Spinal cord (tissue), 9 donors: ENCODE measurements at regions not wholly inside any gene's neighbourhood (a gene's known extent, or its start where the extent isn't known, plus 50 kb on each side); places are given as distances from the start of the nearest gene placed in this dataset.

Experiments used
- DNase-seq, 6 donors: peaks; one replicate each; pipeline versions ENCODE4 v3.0.0 to v3.0.0-alpha.2; 2013 to 2015; ENCODE audit warnings: low spot score in 6 of 6, low read depth in 4 of 6
- H3K27ac ChIP-seq: one replicate; pipeline ENCODE4 v1.5.1; 2013; ENCODE audit warnings: low read depth, low read length, control low read depth
- H3K27me3 ChIP-seq: one replicate; pipeline ENCODE4 v1.6.1; 2013; ENCODE audit warnings: low read length; ENCODE audit not compliant: control insufficient read depth, insufficient read depth
- H3K36me3 ChIP-seq: one replicate; pipeline ENCODE4 v1.6.1; 2013; ENCODE audit warnings: low read length; ENCODE audit not compliant: control insufficient read depth, insufficient read depth
- H3K4me1 ChIP-seq: one replicate; pipeline ENCODE4 v1.6.1; 2013; ENCODE audit warnings: low read length; ENCODE audit not compliant: control insufficient read depth, insufficient read depth
- H3K4me3 ChIP-seq: one replicate; pipeline ENCODE4 v1.5.1; 2013; ENCODE audit warnings: low read depth, low read length, control low read depth
- H3K9me3 ChIP-seq: one replicate; pipeline ENCODE4 v1.6.1; 2013; ENCODE audit warnings: low read length; ENCODE audit not compliant: control insufficient read depth, insufficient read depth
- WGBS: methylation state at CpG from one replicate; pipeline ENCODE4 v1.1.5; 2013; ENCODE audit warnings: missing lambda C conversion rate; ENCODE audit not compliant: insufficient coverage; 5-methylcytosine and 5-hydroxymethylcytosine counted together
- donor health status: healthy.

DNA sequence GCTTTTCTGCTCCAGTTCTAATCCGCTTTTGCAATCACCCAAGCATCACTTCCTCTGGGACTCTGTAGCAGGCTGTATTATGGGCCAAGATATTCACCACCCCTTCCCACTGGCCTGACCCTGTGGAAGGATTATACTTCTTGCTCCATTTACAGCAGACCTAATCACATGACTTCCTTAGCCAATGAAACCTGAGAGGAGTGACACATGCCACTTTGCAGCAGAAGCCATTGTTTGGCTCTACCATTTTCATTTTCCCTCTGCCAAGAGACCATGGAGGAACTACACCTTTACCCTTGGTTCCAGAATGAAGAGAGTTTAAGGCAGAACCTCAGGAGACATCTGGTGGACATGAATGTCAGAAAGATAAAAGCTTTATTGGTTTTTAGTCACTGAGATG, 134.9 kb upstream of the HSD17B12 start:
- no peaks in the 10 kb centered on the region for H3K36me3 ChIP-seq
- H3K9me3 ChIP-seq: no peaks in the 10 kb centered on the region
- no peak for DNase-seq
- WGBS: 91% methylated on average over 1 of the region's 1 CpG
- no peak overlapping the region for H3K4me3 ChIP-seq
- no peak overlapping the region for H3K27ac ChIP-seq
- H3K4me1 ChIP-seq: peaks cover 20% of the 10 kb centered on the region
- peaks cover 3% of the 10 kb centered on the region for H3K27me3 ChIP-seq

DNA sequence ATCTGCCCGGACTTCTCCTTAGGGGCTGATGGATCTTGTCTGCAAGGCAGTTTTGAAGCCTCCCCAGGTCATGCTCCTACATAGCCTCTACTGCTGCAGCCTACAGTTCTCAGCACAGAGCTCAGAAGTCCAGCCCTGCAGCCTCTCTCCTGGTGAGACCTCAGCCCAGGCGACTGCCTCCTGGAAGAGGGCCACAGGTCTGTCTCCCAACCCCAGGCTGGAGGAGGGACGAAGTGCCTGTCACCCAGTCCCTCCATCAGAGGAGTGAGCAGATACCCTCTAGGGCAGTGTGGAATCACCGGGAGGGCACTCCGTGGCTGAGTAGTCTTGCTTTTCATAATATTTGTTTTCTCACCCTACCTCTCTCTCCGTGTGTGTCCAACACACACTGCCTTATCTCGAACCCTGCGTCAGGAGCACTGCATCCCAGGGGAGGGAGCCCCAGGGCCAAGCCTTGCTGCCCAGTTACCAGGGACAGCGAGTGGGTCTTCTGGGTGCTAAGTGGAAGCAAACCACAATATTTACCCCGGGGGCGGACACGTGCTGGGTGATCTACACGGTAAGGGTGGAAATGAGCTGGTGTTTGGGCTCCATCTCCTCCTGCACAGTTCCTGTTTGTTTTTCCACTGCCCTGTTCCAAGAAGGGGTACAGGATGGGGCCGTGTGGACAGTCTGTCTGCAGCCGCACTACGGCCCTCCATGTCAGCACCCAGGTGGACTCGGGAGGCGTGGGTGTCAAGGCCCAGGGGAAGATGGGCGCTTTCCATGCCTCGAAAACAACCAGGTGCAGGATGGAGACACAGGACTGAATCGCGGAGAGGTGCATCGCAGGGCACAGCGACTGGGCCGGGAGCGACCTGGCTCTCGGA, 133.7 kb upstream of the HSD17B12 start:
- no peaks in the 10 kb centered on the region for H3K9me3 ChIP-seq
- no peak for DNase-seq
- peaks cover 3% of the 10 kb centered on the region for H3K27me3 ChIP-seq
- peaks cover 20% of the 10 kb centered on the region for H3K4me1 ChIP-seq
- H3K36me3 ChIP-seq: no peaks in the 10 kb centered on the region
- peak overlapping the region; percentile 29 for H3K4me3 ChIP-seq
- 44% methylated on average over 23 of the region's 27 CpGs for WGBS
- H3K27ac ChIP-seq: no peak overlapping the region

DNA sequence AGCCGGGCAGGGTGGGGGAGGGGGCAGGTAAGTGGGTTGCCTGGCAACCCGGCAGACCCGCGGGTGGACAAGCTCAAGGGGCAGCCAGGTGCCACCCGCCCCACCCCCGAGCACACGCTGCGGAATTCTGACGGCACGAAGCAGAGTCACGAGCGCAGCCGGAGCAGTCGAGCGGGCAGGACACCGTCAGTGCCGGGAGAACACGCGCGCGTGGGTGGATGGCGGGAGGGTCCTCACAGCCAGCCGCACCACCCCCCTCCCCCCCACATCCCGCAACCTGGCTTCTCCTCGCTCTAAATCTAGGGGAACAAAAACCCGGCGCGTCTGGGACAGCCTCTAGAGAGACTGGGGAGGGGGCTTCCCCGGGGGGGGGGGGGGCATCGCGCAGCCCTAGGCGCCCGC, 133.1 kb upstream of the HSD17B12 start:
- Histone ChIP-seq H3K4me3 (peak overlapping the region; percentile 29), H3K27ac (no peak overlapping the region), H3K36me3 (no peaks in the 10 kb centered on the region), H3K9me3 (no peaks in the 10 kb centered on the region), H3K27me3 (peaks cover 3% of the 10 kb centered on the region), H3K4me1 (peaks cover 20% of the 10 kb centered on the region)
- under 1% methylated on average over 21 of the region's 33 CpGs for WGBS
- DNase-seq: peak in 2 of 6 donors; percentile 46 to 76

DNA sequence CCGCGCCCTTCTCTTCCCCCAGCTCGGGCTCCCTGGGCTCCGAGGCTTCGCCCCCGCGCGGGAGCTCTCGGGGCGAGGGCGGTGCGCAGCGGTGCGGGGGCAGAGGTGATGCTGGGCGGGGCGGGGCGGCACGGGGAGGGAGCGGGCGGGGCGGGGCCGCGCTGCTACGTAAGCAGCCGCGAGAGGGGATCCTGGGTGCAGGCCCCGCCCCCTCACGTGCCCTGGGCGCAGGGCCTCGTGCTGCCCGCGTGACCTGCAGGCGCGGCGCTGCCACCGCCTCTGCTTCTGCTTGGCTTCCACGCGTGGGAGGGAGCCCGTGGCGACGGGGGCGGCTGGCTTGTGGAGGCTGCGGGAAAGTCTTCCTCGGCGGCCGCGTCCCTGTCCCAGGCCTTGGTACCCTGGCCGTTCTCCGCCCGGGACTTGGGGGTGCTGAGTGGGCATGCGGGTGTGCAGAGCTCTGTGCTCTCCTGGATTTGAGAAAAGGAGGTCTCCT, 132.6 kb upstream of the HSD17B12 start:
- Histone ChIP-seq H3K9me3 (no peaks in the 10 kb centered on the region), H3K27ac (no peak overlapping the region), H3K4me3 (peak overlapping the region; percentile 29), H3K27me3 (peaks cover 3% of the 10 kb centered on the region), H3K4me1 (peaks cover 20% of the 10 kb centered on the region), H3K36me3 (no peaks in the 10 kb centered on the region)
- WGBS: 16% methylated on average over 34 of the region's 51 CpGs
- DNase-seq: peak in 2 of 6 donors; percentile 73 to 88

DNA sequence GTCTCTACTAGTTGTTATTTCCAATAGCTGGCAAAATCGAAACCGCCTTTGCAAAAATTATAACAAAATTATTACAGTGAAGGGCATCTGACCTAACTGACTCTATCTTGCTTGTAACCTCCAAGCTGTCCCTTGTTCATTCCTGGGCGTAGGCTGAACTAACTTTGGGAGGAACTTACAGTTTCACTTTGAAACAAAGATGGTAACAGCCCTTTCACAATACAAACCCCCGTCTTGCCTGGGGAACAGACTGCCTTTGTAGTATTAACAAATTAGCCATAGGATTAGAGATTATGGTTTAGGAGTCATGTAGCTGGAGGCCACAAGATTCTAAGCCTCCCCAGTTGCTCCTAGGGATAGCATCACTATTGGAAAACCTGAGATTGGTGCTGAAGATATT, 131.6 kb upstream of the HSD17B12 start:
- Histone ChIP-seq H3K9me3 (no peaks in the 10 kb centered on the region), H3K36me3 (no peaks in the 10 kb centered on the region), H3K27me3 (peaks cover 3% of the 10 kb centered on the region), H3K4me1 (peaks cover 25% of the 10 kb centered on the region), H3K27ac (no peak overlapping the region), H3K4me3 (no peak overlapping the region)
- WGBS: no CpG with 5 or more reads among the region's 4 CpGs
- DNase-seq: no peak

DNA sequence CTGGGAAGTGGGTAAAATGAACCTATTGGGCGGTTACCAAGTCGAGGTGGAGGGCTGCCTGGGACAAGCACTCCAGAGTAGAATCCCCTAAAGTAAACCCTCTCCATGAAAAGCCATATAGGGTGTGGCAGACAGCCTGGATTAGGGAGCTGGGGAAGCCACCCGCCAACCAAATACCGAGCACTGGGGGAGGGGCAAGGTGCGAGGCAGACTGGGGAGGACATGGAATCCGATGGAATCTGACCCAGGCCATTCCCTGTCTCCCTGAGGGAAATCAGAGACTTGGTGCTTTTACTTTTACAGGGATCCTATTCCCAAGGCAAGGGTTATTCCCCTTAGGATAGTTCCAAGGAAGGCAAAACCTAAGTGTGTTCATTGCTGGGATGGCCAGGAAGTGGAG, 130.9 kb upstream of the HSD17B12 start:
- no peaks in the 10 kb centered on the region for H3K36me3 ChIP-seq
- peaks cover 29% of the 10 kb centered on the region for H3K4me1 ChIP-seq
- peaks cover 3% of the 10 kb centered on the region for H3K27me3 ChIP-seq
- no peaks in the 10 kb centered on the region for H3K9me3 ChIP-seq
- DNase-seq: no peak
- no peak overlapping the region for H3K4me3 ChIP-seq
- H3K27ac ChIP-seq: no peak overlapping the region
- WGBS: 50% methylated on average over 4 of the region's 6 CpGs

DNA sequence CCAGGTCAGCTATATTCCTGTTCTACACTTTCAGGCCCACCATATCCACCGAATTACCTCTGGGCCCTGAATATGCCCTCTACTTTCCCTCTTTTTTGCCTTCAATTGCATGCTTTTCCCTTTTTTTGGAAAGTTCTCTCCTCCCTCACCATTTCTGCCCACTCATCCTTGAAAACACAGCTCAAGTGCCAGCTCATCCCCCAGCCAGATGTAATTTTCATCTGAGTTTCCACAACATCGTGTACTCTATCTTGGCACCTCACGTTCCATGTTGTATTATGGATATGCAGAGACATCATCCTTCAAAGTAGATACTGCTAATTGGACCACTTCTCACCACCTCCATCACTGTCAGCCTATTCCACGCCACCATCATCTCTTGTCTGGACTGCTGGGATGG, 129.8 kb upstream of the HSD17B12 start:
- Histone ChIP-seq H3K27ac (no peak overlapping the region), H3K27me3 (peaks cover 3% of the 10 kb centered on the region), H3K4me3 (no peak overlapping the region), H3K4me1 (peaks cover 29% of the 10 kb centered on the region), H3K36me3 (no peaks in the 10 kb centered on the region), H3K9me3 (no peaks in the 10 kb centered on the region)
- WGBS: 85% methylated on average over 2 of the region's 4 CpGs
- no peak for DNase-seq

DNA sequence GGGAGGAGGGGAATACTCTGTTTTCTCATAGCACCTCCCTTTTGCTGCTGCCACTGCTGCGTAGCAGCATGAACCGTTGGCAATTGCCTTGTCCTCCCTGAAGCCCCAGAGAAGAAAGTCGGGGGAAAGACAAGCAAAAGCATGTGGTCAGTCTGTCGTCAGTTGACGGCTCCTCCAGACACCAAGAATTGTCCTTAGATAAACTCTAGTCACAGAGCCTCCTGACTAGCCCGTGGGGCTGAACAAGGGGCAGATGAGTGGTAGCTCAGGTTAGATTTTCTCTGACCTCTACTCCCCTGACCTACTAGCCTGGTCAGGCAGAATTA, 126.4 kb upstream of the HSD17B12 start:
- 39% methylated on average over 3 of the region's 6 CpGs for WGBS
- Histone ChIP-seq H3K4me3 (no peak overlapping the region), H3K4me1 (peaks cover 31% of the 10 kb centered on the region), H3K27me3 (peaks cover 7% of the 10 kb centered on the region), H3K9me3 (no peaks in the 10 kb centered on the region), H3K36me3 (no peaks in the 10 kb centered on the region), H3K27ac (no peak overlapping the region)
- no peak for DNase-seq

DNA sequence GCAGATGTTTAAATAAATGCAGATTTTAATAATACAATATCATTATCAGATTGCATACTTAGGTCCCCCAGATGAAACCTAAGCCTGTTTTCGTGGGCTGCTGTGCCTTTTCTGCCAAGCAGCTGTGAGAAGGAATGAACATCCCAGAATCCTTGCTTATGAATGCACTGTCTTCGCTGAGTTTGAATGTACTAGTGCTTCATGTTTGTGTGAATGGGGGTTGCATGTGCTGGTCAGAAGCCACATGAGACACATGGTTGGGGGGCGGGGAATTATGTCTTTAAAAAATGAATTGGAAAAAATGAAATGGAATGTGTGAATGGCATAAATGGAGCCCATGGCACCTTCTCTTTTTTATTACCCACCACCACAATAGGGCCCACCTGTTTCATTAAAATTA, 125.4 kb upstream of the HSD17B12 start:
- Histone ChIP-seq H3K4me3 (no peak overlapping the region), H3K27me3 (peaks cover 7% of the 10 kb centered on the region), H3K9me3 (no peaks in the 10 kb centered on the region), H3K36me3 (no peaks in the 10 kb centered on the region), H3K4me1 (peaks cover 31% of the 10 kb centered on the region), H3K27ac (no peak overlapping the region)
- DNase-seq: peak in 2 of 6 donors; percentile 52 to 56
- 17% methylated on average over 1 of the region's 3 CpGs for WGBS
